ENCODE measurements at regions not wholly inside any gene's neighbourhood (a gene's known extent, or its start where the extent isn't known, plus 50 kb on each side); places are given as distances from the start of the nearest gene placed in this dataset.

- no peaks in the 10 kb centered on the region for H3K36me3 ChIP-seq
- DNase-seq (ENCODE audit: low spot score in 2 of 2) = peak in 1 of 2 donors; percentile 45
- no peaks in the 10 kb centered on the region for H3K27me3 ChIP-seq
- peaks cover 0 to 4% (median 0%) of the 10 kb centered on the region in 4 donors for H3K9me3 ChIP-seq
- TF ChIP-seq EP300 (IDR thresholded peaks at IDR 0.05) = peak in 1 of 2 donors; percentile 53
- no peak for TF ChIP-seq CTCF (IDR thresholded peaks at IDR 0.05)
- H3K4me1 ChIP-seq = peaks cover 0 to 23% (median 4%) of the 10 kb centered on the region in 4 donors
- H3K4me3 ChIP-seq = peak overlapping the region in 3 of 4 donors; percentile 11 to 40 (median 27)
- peak overlapping the region; percentile 55 to 88 (median 80) for H3K27ac ChIP-seq
- WGBS, 2 donors = 16 to 19% methylated on average over 7 of the region's 7 CpGs
Observed at GRCh38 chr3:73766599-73767381, 142.0 kb upstream of the PDZRN3 start.

GRCh38 chr3:73765878-73766545 is 141.3 kb upstream of the PDZRN3 start:
- 57 to 68% methylated on average over 5 of the region's 5 CpGs for WGBS, 2 donors
- Histone ChIP-seq H3K27me3 (no peaks in the 10 kb centered on the region), H3K4me3 (no peak overlapping the region), H3K36me3 (no peaks in the 10 kb centered on the region), H3K27ac (peak overlapping the region; percentile 55 to 88 (median 80)), H3K4me1 (peaks cover 0 to 23% (median 4%) of the 10 kb centered on the region in 4 donors), H3K9me3 (peaks cover 0 to 4% (median 0%) of the 10 kb centered on the region in 4 donors)
- TF ChIP-seq EP300 (IDR thresholded peaks at IDR 0.05) (peak in 1 of 2 donors; percentile 49), POLR2A (IDR thresholded peaks at IDR 0.05) (no peak)
- DNase-seq (ENCODE audit: low spot score in 2 of 2) = peak in 1 of 2 donors; percentile 43

- no peak for DNase-seq (ENCODE audit: low spot score in 2 of 2)
- TF ChIP-seq POLR2A (IDR thresholded peaks at IDR 0.05) = no peak
- no peak for TF ChIP-seq EP300 (IDR thresholded peaks at IDR 0.05)
- no peak for TF ChIP-seq CTCF (IDR thresholded peaks at IDR 0.05)
- Histone ChIP-seq H3K27ac (no peak overlapping the region), H3K4me1 (peaks cover 0 to 23% (median 7%) of the 10 kb centered on the region in 4 donors), H3K27me3 (no peaks in the 10 kb centered on the region), H3K9me3 (no peaks in the 10 kb centered on the region), H3K4me3 (no peak overlapping the region), H3K36me3 (no peaks in the 10 kb centered on the region)
- WGBS, 2 donors = 93% methylated on average over 5 of the region's 5 CpGs
Observed at GRCh38 chr3:73762855-73763254, 138.1 kb upstream of the PDZRN3 start.

- H3K4me1 ChIP-seq = peaks cover 0 to 6% (median 3%) of the 10 kb centered on the region in 4 donors
- H3K9me3 ChIP-seq = no peaks in the 10 kb centered on the region
- no peaks in the 10 kb centered on the region for H3K27me3 ChIP-seq
- no peak overlapping the region for H3K4me3 ChIP-seq
- 35 to 37% methylated on average over 3 of the region's 3 CpGs for WGBS, 2 donors
- no peak for DNase-seq (ENCODE audit: low spot score in 2 of 2)
- H3K36me3 ChIP-seq = no peaks in the 10 kb centered on the region
- peak overlapping the region in 2 of 4 donors; percentile 31 to 71 for H3K27ac ChIP-seq
- TF ChIP-seq CTCF (IDR thresholded peaks at IDR 0.05) (no peak), POLR2A (IDR thresholded peaks at IDR 0.05) (no peak), EP300 (IDR thresholded peaks at IDR 0.05) (no peak)
Observed at GRCh38 chr3:73759297-73759711, 134.6 kb upstream of the PDZRN3 start.

GRCh38 chr3:73757536-73757935 is 132.8 kb upstream of the PDZRN3 start:
- H3K27me3 ChIP-seq = no peaks in the 10 kb centered on the region
- no peaks in the 10 kb centered on the region for H3K9me3 ChIP-seq
- WGBS, 2 donors = 62 to 78% methylated on average over 3 of the region's 3 CpGs
- H3K27ac ChIP-seq = no peak overlapping the region
- H3K36me3 ChIP-seq = no peaks in the 10 kb centered on the region
- TF ChIP-seq EP300 (IDR thresholded peaks at IDR 0.05) = no peak
- TF ChIP-seq POLR2A (IDR thresholded peaks at IDR 0.05) = no peak
- TF ChIP-seq CTCF (IDR thresholded peaks at IDR 0.05) = no peak
- H3K4me1 ChIP-seq = peaks cover 0 to 7% (median 3%) of the 10 kb centered on the region in 4 donors
- H3K4me3 ChIP-seq = no peak overlapping the region
- no peak for DNase-seq (ENCODE audit: low spot score in 2 of 2)

Data from tibial nerve (tissue), 4 donors.